HG03378 (cell line): ENCODE measurements at regions not wholly inside any gene's neighbourhood (a gene's known extent, or its start where the extent isn't known, plus 50 kb on each side); places are given as distances from the start of the nearest gene placed in this dataset.

Experiments used
- ATAC-seq: cut with Tn5 transposase; IDR thresholded peaks from one replicate; pipeline ENCODE4 v1.9.1; 2021; ENCODE audit warnings: mild to moderate bottlenecking, moderate library complexity; ENCODE audit not compliant: unreplicated experiment

DNA sequence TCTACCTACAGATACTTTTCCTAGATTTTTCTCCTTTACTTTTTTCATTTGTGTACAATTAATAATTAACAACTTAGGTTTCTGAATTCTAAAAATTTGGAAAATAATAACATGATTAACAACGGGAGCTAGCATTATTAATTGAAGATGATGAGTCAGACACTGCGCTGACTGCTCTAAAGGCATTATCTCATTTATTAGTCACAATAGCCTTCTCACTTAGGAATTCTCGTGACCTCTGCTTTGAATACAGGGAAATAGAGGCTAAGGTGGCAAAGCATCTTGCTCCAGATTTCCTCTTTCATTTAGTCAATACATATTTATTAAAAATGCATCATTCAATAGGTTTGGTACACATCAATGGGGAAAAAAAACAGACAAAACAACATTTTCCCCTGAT lies 441.3 kb downstream of the PCDH18 start:
- ATAC-seq: no peak

DNA sequence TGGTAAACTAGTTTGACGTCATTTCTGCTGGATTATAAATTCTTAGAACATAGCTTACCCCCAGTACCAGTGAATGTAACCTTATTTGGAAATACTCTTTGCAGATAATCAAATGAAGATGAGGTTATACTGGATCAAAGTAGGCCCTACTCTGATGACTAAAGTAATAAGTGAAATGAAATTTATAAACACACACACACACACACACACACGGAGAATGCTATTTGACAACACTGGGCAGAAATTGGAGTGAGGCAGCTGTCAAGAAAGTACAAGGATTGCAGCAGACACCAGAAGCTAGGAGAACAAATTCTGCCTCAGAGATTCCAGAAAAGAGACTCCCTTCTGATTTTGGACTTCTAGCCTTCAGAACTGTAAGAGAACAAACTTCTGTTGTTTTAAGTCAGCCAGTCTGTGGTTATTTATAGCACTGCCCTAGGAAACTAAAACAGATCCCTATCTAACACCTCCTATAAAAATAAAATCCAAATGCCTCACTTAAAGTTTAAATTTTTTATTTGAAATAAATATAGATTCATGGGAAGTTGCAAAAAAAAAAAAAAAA lies 448.6 kb downstream of the PCDH18 start:
- ATAC-seq: no peak

DNA sequence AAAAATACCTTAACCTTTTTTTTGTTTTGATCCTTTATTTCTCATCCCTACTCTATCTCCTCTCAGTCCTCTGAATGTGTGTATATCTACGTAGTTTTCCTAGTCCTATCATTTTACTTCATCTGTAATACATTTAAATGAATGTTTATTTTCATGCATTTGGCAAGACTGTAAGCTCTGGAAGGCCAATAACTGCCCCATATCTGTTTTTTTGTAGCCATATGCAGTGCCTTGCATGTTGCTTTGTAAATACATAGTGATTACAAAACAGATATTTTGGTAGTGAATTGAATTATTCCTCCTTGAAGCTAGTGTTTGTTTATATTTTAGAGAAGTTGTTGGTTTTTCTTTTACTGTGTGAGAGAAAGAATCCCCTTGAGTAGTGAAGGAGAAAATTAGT lies 450.2 kb downstream of the PCDH18 start:
- no peak for ATAC-seq

DNA sequence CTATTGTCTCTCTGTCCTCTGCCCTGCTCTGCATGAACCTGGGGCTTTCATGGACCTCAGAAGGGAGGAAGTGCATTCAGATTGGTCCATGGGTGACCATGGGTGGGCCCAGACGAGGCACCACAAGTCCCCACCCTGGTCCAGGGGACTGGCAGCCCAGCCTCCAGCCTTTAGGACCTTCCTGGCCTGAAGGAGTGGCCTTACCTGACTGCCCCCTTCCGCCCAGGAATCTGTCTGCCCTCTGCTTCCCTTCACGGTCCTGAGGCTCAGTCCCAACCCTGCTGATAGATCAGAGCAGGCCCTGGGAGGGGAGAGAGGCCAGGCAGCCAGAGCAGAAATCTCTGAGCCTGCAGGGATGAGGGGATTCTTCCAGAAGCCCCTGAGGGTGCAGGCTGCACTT lies 455.4 kb downstream of the PCDH18 start:
- ATAC-seq: no peak

DNA sequence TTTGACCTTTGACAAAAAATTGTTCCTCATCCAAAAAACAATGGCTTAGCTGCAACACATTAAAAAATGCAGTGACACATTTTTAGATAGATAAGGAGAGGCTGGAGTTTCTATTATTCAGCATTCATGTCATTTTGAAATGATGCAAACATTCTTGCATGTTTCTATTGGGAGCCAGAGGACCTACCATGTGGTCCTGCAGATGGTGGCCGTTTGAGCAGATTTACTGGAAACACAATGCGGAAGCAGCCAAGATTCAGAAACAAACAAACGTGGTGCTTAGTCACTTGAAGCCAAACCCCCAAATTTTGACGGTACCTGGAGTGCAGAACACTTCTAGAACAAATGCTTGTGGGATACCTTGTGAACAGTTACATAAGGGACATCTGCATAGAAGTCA lies 456.7 kb downstream of the PCDH18 start:
- no peak for ATAC-seq

DNA sequence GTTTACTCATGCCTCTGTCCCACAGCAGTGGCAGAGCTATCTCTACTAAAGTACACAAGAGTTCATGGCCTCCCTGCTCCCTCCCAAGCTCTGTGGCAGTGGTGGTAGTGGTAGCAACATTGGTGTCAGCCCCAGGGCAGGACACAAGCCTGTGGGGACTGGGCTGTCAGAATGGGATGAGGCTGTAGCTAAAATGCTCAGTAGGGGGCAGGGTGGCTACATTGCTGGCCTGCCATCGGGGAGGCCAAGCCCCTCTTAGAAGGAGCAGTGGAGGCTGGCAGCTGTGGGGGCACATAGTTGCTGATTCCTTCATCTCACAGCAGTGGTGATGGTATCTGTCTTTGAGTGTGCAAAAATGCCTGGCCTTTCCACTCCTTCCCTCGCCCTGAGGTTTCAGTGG lies 461.7 kb downstream of the PCDH18 start:
- ATAC-seq: no peak

DNA sequence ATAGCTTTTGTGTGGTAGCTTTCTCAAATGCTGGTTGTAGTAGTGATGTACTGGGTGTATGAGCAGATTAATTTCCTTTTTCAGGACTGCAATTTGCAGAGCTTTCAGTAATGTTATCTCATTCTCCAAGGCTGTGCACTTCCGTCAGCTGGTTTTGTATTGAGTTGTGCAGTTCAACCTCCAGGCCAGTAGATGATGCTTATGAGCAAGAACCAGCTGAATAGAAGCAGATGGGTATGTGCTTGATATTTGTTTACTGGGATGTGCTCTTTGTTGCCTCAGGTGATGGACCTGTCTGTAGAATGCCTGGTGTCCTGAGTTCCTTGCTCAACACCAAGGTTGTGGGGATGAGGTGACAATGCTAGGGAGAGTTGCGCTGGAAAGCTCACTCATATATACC lies 462.8 kb downstream of the PCDH18 start:
- ATAC-seq: no peak

DNA sequence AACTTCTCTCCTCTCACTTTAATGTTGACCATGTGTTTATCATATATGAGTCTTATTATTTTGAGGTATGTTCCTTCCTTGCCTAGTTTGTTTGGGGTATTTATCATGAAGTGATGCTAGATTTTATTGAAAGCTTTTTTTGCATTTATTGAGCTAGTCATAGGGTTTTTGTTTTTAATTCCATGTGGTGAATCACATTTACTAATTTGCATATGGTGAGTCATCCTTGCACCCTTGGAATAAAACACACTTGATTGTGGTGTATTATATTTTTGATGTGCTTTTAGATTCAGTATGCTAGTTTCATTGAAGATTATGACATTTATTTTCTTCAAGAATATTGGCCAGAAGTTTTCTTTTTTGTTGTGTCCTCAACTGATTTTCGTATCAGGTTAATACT lies 464.6 kb downstream of the PCDH18 start:
- ATAC-seq: no peak

DNA sequence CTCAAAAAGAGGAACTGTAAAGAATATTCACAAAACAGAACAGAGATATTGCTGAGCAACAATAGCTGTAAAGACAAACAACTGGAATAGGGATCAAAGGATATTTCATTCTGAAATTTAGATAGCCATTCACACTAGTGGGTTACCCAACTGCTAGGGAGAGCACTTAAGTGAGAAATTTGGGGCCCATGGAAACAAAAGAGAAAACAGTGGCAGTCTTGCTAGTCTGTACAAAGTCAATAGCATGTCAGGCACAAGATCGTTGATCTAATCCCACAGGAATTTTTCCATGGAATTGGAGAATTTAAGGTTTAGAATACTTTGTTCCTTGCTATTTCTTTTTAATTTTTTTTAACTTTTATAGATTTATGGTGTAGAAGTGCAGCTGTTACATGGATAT lies 467.0 kb downstream of the PCDH18 start:
- no peak for ATAC-seq

DNA sequence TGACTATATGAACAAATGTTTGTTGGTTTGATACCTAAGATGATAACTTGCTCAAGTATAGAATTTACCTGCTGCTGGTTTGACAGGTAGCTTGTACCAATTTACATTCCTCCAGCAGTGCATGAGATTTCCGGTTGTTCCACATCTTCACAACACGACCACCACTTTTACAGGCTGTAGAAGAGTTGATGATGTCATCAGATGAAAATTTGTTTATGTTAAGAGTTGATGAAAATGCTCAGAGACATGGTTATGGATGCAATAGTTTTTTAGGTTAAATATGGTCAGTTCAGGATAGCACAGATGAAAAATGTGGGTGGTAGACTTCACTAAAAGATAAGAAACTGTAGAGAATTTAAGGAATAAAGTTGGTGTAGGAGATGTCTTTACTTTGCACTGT lies 468.3 kb downstream of the PCDH18 start:
- ATAC-seq: no peak

DNA sequence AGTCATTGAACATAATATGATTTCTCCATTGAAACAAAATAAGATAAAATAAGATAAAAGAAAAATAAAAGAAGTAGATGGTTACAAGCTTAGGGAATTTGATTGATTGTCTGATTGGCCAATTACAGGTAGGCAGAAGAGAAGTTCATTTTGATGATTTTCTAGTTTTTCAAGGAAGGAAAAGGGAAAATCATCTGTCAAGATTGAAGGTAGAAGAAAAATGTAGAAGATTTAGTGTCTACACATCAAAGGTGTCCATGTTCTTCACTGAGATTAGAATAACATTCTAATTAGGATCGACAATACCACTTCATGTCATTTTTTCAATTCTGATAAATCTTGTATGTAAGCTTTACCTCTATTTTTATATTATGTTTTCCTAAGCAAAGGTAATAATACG lies 489.1 kb downstream of the PCDH18 start:
- ATAC-seq: no peak

DNA sequence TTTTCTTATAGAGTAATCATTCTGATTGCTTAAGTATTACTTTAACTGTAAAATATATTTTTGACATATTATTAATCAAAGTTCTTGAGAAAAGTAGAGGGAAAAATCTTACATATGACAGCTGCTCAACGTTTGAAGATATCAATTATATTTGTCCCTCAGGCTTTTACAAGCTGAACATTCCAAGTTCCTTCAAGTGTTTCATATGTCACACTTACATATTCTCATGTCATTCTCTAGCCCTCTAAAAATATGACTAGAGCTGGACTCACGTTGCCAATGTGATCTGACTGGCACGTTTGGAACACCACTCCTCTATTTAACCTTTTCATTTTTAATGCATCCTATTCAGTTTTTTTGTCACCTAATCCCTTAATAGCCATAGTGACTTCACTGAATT lies 492.9 kb downstream of the PCDH18 start:
- ATAC-seq: no peak

DNA sequence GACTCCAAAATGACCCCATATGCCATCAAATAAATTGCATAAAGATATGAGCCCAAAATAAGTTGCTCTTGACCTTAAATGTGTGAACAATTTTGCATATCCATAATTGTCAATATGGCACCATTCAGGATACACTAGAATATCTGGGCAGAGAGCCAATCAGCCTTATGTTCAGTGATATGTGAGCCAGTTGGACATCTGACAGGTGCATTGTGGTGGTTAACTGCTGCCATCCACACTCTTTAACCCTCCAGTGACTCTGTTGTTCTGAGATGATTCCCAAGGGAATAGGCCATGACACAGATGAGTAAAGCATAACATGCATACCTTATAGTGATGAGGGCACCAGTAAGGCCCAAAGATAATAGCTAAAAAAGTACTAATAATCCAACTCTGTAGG lies 500.1 kb downstream of the PCDH18 start:
- ATAC-seq: no peak

DNA sequence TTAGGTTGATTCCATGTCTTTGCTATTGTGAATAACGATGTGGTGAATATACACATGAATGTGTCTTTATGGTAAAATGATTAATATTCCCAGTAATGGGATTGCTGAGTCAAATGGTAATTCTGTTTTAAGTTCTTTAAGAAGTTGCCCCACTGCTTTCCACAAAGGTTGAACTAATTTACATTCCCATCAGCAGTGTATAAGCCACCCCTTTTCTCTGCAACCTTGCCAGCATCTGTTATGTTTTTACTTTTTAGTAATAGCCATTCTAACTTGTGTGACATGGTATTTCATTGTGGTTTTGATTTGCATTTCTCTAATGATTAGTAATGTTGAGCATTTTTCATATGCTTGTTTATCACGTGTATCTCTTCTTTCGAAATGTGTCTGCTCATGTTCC lies 503.3 kb downstream of the PCDH18 start:
- no peak for ATAC-seq

DNA sequence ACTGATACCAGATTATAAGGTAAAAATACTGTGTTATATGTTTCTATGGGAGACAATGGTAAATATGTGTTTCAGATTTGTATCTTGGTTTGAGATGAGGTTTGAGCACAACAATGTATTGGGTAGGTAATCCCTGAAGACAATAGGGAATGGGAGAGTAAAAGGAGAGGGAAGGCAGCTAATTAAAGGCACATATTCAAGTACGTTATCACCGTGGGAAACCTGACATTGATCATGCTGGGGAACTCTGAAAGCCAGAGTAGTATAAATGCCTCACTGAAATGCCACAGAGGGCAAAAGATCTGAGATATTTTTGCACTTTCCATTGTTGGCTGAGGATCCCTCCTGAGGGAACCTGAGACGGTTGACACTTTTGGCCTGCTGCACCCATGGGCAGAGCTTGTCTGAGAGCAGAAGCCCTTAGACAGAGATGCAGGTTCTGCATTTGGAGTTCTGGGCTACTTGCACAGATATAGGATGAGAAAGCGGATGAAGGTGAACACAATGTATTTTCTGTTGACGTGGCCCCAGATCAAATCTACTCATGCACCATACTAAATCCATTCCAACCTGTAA lies 506.7 kb downstream of the PCDH18 start:
- no peak for ATAC-seq

DNA sequence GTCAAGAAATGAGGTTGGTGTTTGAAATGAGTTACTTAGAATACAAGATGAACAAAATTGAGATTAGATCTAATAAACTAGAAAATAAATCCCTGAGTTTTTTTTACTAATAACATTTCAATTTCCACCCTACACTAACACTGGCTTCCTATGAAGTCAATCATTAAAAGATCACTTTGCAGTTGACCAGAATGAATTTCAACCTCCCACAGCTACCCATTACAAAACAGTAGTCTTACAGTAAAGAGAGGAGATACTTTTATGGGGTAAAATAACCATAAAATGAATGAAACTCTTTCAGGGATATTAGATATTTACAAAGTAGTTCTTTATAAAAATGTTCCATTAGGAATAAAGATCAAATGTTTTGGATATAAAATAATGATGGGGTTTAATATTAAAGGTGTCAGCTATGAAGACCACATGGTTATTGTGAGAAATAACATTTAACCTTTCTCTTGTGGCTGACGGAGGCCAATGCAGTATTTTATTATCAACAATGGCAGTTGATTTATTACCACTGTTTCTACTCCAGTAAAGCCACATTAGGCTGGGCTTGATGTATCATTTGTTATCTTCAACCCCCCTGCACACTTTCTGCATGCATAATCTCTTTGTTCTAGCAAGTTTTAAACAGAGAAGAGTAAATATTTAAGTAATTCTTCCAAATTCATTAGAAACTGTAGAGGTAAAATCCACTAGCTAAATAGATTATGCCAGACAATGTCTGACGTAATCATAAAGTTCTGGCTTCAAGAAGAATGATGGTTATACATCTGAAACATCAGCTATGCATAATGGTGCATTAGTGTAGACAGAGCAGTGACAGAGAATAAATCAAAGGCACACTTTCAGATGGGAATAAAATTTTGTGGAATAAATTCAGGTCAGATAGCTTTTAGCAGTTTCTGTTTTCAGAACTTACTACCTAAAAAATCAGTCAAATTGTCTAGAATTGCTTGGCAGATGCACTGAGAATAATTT lies 516.6 kb downstream of the PCDH18 start:
- ATAC-seq: no peak

DNA sequence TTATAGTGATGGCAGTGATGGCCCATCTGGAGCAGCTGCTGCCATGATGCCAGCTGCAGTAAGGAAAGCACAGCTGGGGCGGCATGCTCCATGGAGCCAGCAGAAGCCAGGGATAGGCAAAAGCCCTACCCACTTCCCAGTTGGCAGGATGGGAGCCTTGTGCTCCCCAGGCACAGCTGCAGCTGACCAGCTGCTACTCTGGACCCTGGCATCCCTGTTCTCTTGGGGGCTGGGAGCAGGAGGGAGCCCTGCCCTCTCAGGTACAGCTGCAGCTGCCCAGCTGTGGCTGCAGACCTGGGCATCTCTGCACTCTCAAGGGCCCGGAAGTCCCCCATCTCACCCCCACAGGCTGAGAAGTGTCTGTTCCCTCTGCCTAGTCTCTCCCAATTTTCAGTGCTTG lies 531.9 kb downstream of the PCDH18 start:
- ATAC-seq: no peak

DNA sequence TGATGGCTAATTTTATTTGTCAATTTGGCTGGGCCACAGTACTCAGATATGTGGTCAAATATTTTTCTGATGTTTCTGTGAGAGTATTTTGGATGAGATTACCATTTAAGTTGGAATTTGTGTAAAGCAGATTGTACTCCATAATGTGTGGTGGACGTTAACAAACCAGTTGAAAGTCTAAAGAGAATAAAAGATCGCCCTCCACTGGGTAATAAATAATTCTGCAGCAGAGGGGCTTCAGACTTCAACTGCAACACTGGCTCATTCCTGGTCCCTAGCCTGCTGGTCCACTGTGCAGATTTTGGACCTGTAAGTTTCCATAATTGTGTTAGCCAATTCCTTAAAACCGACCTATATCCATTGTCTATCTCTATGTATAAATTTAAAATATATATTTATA lies 540.3 kb downstream of the PCDH18 start:
- no peak for ATAC-seq

DNA sequence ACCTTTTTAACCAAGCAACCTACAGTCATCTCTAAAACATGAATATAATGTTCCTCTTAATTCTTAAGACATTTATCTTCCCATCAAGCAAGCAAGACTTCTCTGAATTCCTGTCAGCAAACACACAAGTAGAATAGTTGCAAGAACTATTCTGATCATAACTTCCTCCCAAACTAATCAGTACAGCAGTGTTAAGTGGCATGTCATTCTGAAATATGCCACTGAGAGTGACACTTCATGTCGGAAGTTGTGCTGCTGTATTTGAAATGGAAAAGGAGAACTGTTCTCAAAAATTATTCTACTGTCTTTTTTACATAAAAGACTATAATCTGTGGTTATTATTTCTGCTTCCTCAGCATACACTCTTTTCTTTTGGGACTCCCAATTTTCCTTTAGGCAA lies 546.6 kb downstream of the PCDH18 start:
- ATAC-seq: no peak

DNA sequence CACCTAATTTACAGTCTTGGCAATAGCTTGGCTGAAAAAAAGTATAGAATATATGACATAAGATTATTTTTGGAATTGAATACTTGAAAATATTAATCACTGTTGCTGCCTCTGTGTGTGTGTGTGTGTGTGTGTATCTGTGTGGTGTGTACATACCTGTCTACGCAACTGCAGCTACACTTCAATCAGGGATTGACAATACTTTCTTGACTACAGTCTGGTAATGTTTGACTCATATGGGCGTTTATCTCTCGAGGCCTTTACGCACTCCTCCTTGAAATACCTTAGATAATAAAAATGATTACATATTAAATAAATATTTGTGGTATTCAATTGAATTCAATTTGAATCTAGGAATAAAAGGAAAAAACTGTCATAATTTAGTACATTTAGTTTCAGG lies 565.2 kb downstream of the PCDH18 start:
- no peak for ATAC-seq

DNA sequence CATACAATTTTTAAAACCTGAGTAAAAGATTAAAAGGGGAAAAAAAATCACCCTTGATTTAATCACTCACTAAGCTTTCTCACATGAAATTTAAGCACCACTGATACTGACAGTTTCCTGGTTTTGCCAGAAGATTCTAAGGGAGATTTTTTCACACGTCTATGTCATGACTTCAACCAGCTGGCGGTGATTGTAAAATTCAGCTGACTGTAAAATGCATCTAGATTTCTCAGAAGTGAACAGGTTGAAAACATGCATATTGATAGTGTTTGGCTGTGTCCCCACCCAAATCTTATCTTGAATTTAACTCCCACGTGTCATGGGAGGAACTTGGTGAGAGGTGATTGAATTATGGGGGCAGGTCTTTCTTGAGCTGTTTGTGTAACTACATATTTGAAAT lies 566.8 kb downstream of the PCDH18 start:
- ATAC-seq: no peak

DNA sequence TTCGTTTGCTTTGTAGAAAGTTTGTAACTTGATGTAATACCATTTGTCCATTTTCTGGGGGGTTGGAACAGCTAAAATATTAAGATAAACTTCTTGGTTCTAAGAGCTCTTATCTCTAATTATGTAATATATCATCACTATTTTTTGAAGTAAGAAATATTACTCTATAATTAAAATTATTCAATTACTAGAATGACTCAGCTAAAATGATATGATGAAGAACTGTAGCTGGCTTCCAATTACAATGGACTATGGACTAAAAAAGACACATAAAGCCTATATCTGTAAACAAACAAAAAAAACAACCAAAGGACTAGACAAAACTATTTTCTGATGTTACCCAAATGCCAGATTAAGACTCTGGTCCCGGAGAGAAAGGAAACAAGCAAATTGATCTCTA lies 569.4 kb downstream of the PCDH18 start:
- ATAC-seq: no peak
